Astrocyte (in vitro differentiated cells and primary cell): ENCODE measurements at regions not wholly inside any gene's neighbourhood (a gene's known extent, or its start where the extent isn't known, plus 50 kb on each side); places are given as distances from the start of the nearest gene placed in this dataset.

Source experiments
- DNase-seq: peaks from one replicate; pipeline ENCODE4 v3.0.0-alpha.2; 2010; ENCODE audit warnings: low read depth
- FAIRE-seq: peaks from 2 replicates; lab custom pipeline; 2011; peaks lifted over from hg19 to GRCh38; lab: Jason Lieb, UNC
- H2AFZ ChIP-seq: 2 replicates; pipeline ENCODE4 v1.6.0; 2012; ENCODE audit warnings: low read depth, low read length, inconsistent platforms
- H3K27ac ChIP-seq: 2 replicates; pipeline ENCODE4 v1.5.1; 2011; ENCODE audit warnings: low read depth, low read length, inconsistent platforms
- H3K27me3 ChIP-seq: 2 replicates; pipeline ENCODE4 v1.6.0; 2011; ENCODE audit warnings: low read length, inconsistent platforms; ENCODE audit not compliant: insufficient read depth
- H3K36me3 ChIP-seq: 2 replicates; pipeline ENCODE4 v1.5.1; 2011; ENCODE audit warnings: low read length, inconsistent platforms; ENCODE audit not compliant: insufficient read depth
- H3K4me1 ChIP-seq: 2 replicates; pipeline ENCODE4 v1.5.1; 2011; ENCODE audit warnings: low read length, inconsistent platforms; ENCODE audit not compliant: insufficient read depth
- H3K4me2 ChIP-seq: 2 replicates; pipeline ENCODE4 v1.6.0; 2012; ENCODE audit warnings: low read length, inconsistent platforms
- H3K4me3 ChIP-seq: 2 replicates; pipeline ENCODE4 v1.5.1; 2011; ENCODE audit warnings: low read depth, mild to moderate bottlenecking, low read length, inconsistent platforms; ENCODE audit not compliant: insufficient read depth
- H3K79me2 ChIP-seq: 2 replicates; pipeline ENCODE4 v1.6.0; 2012; ENCODE audit warnings: mild to moderate bottlenecking, low read length, inconsistent platforms; ENCODE audit not compliant: insufficient read depth
- H3K9ac ChIP-seq: 2 replicates; pipeline ENCODE4 v1.6.0; 2012; ENCODE audit warnings: mild to moderate bottlenecking, low read length, inconsistent platforms
- H3K9me3 ChIP-seq: 2 replicates; pipeline ENCODE4 v1.5.1; 2012; ENCODE audit warnings: low read depth, mild to moderate bottlenecking, low read length, inconsistent platforms; ENCODE audit not compliant: insufficient read depth
- H4K20me1 ChIP-seq: 2 replicates; pipeline ENCODE4 v1.6.0; 2012; ENCODE audit warnings: low read length, inconsistent platforms; ENCODE audit not compliant: insufficient read depth
- H3K27ac Mint-ChIP-seq: one replicate; pipeline ENCODE4 v1.8.0; 2021; ENCODE audit warnings: mild to moderate bottlenecking, mixed read lengths; ENCODE audit not compliant: unreplicated experiment
- H3K27me3 Mint-ChIP-seq: one replicate; pipeline ENCODE4 v1.8.0; 2021; ENCODE audit warnings: low read depth, mixed read lengths; ENCODE audit not compliant: unreplicated experiment
- H3K36me3 Mint-ChIP-seq: one replicate; pipeline ENCODE4 v1.8.0; 2021; ENCODE audit warnings: low read depth, mixed read lengths; ENCODE audit not compliant: unreplicated experiment
- H3K4me1 Mint-ChIP-seq: one replicate; pipeline ENCODE4 v1.8.0; 2021; ENCODE audit warnings: low read depth, mixed read lengths; ENCODE audit not compliant: unreplicated experiment
- H3K4me3 Mint-ChIP-seq: one replicate; pipeline ENCODE4 v1.8.0; 2021; ENCODE audit warnings: mild to moderate bottlenecking, moderate library complexity, mixed read lengths; ENCODE audit not compliant: unreplicated experiment
- H3K9me3 Mint-ChIP-seq: one replicate; pipeline ENCODE4 v1.8.0; 2021; ENCODE audit warnings: mild to moderate bottlenecking, mixed read lengths; ENCODE audit not compliant: unreplicated experiment
- EZH2 ChIP-seq: IDR thresholded peaks from 2 replicates; pipeline ENCODE4 v1.6.1; 2012; ENCODE audit warnings: mild to moderate bottlenecking, low read length, inconsistent platforms; ENCODE audit not compliant: insufficient read depth
- TF ChIP-seq, protein P1 (sequence below): IDR thresholded peaks from 2 replicates; pipeline ENCODE4 v1.5.1; 2011; ENCODE audit warnings: low read depth, mild to moderate bottlenecking, inconsistent platforms, low read length, moderate library complexity; ENCODE audit not compliant: insufficient read depth

DNA sequence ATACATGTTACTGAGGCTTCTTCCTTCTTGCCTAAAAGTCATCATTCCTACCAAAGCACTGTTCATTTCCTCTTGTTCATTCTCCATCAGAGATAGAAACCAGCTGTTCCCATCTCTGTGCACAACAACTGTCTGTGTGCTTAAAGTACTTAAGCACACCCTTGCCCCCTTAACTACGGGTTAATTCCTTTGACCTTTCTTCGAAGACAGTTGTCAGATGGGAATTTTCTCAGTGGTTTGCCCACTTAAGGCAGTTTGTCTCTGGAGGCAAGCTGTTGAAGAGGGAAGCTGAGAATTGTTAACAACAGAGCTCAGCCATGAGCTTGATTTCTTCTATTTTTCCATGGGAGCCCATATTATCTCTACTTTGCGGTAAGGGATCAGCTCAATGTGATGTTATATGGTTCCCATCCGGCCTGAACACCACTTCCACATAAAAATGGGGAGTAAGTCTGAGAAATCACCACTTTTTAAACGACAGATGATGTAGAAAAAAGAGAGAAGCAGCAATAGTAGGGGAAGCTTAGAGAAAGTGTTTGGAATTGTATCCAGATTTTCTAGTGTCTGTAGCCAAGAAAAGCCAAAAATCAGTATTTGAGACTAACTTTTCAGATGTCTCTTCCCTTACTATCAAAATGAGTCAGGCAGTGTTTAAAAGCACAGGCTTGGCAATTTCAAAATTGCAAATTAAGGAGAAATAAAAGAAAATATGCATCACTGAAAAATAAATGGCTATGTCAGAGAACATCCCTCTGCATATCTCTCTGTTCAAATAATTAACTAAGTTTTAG, 194.4 kb downstream of the SLIT2 start:
- no peak for TF ChIP-seq EZH2
- TF ChIP-seq, protein P1, sequence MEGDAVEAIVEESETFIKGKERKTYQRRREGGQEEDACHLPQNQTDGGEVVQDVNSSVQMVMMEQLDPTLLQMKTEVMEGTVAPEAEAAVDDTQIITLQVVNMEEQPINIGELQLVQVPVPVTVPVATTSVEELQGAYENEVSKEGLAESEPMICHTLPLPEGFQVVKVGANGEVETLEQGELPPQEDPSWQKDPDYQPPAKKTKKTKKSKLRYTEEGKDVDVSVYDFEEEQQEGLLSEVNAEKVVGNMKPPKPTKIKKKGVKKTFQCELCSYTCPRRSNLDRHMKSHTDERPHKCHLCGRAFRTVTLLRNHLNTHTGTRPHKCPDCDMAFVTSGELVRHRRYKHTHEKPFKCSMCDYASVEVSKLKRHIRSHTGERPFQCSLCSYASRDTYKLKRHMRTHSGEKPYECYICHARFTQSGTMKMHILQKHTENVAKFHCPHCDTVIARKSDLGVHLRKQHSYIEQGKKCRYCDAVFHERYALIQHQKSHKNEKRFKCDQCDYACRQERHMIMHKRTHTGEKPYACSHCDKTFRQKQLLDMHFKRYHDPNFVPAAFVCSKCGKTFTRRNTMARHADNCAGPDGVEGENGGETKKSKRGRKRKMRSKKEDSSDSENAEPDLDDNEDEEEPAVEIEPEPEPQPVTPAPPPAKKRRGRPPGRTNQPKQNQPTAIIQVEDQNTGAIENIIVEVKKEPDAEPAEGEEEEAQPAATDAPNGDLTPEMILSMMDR: no peak
- Histone ChIP-seq H3K36me3 (no peaks in the 10 kb centered on the region), H3K9me3 (no peaks in the 10 kb centered on the region), H3K4me1 (no peaks in the 10 kb centered on the region), H3K27me3 (no peaks in the 10 kb centered on the region), H3K9ac (no peak overlapping the region), H3K79me2 (no peaks in the 10 kb centered on the region), H3K27ac (no peak overlapping the region), H2AFZ (no peak overlapping the region), H3K4me2 (no peak overlapping the region), H4K20me1 (no peaks in the 10 kb centered on the region), H3K4me3 (no peak overlapping the region)
- no peaks in the 10 kb centered on the region for H3K36me3 Mint-ChIP-seq
- DNase-seq (no peak), FAIRE-seq (no peak)
- H3K4me3 Mint-ChIP-seq: no peak overlapping the region
- H3K9me3 Mint-ChIP-seq: no peaks in the 10 kb centered on the region
- H3K27me3 Mint-ChIP-seq: no peaks in the 10 kb centered on the region
- no peak overlapping the region for H3K27ac Mint-ChIP-seq
- no peaks in the 10 kb centered on the region for H3K4me1 Mint-ChIP-seq

DNA sequence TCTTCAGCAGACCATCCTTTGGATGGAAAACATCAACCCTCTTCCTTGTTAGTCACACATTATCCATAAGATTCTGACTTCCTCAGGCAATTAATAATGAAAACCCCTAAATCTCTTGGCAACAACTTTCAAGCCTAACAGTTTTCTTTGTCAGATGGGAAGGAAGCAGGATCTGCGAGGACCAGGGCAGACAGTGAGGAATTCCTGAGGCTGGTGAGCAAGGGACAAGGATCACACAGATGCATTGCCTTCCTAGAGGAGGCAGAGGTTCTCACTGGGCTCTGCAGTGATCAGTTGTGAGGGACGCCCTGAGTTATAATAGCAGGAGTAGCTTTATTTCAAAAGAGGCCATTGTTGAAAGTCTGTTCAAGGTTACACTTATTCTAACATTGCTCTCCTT, 195.4 kb downstream of the SLIT2 start:
- H3K27me3 Mint-ChIP-seq: no peaks in the 10 kb centered on the region
- no peaks in the 10 kb centered on the region for H3K9me3 Mint-ChIP-seq
- no peaks in the 10 kb centered on the region for H3K9me3 ChIP-seq
- TF ChIP-seq, protein P1: no peak
- no peak for TF ChIP-seq EZH2
- no peaks in the 10 kb centered on the region for H3K36me3 Mint-ChIP-seq
- no peaks in the 10 kb centered on the region for H3K79me2 ChIP-seq
- no peak overlapping the region for H3K27ac ChIP-seq
- no peak for FAIRE-seq
- H3K4me1 Mint-ChIP-seq: no peaks in the 10 kb centered on the region
- no peak overlapping the region for H3K9ac ChIP-seq
- no peak for DNase-seq
- H4K20me1 ChIP-seq: no peaks in the 10 kb centered on the region
- no peak overlapping the region for H3K4me3 ChIP-seq
- no peak overlapping the region for H3K4me2 ChIP-seq
- no peak overlapping the region for H3K27ac Mint-ChIP-seq
- no peak overlapping the region for H3K4me3 Mint-ChIP-seq
- no peaks in the 10 kb centered on the region for H3K27me3 ChIP-seq
- no peaks in the 10 kb centered on the region for H3K4me1 ChIP-seq
- no peaks in the 10 kb centered on the region for H3K36me3 ChIP-seq
- H2AFZ ChIP-seq: no peak overlapping the region

DNA sequence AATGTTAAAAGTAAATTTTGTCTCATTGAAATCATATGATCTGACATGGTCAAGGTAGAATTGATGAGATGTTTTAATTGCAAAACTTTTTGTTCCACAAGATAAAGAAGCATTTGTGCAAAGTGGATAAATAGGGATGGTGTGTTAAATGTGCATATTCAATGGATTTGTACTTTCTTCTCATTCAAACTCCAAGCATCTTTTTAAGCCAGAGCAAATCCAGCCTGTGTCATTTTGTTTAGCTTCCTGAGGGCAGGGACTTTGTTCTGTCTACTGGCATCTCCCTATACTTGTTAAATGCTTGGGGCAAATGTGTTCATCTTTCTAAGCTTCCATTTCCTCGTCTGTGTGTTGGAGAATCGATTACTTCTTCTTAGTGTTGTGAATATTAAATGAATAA, 200.3 kb downstream of the SLIT2 start:
- Histone ChIP-seq H3K9ac (no peak overlapping the region), H3K4me1 (no peaks in the 10 kb centered on the region), H2AFZ (no peak overlapping the region), H4K20me1 (peaks cover 4% of the 10 kb centered on the region), H3K4me2 (no peak overlapping the region), H3K27ac (no peak overlapping the region), H3K79me2 (no peaks in the 10 kb centered on the region), H3K9me3 (no peaks in the 10 kb centered on the region), H3K27me3 (no peaks in the 10 kb centered on the region), H3K4me3 (no peak overlapping the region), H3K36me3 (no peaks in the 10 kb centered on the region)
- Mint-ChIP-seq H3K9me3 (no peaks in the 10 kb centered on the region), H3K27me3 (no peaks in the 10 kb centered on the region), H3K4me3 (no peak overlapping the region), H3K36me3 (no peaks in the 10 kb centered on the region), H3K4me1 (no peaks in the 10 kb centered on the region), H3K27ac (no peak overlapping the region)
- TF ChIP-seq, protein P1: no peak
- no peak for TF ChIP-seq EZH2
- DNase-seq: no peak
- no peak for FAIRE-seq
